ENCODE measurements at regions not wholly inside any gene's neighbourhood (a gene's known extent, or its start where the extent isn't known, plus 50 kb on each side); places are given as distances from the start of the nearest gene placed in this dataset.

GRCh38 chr3:99418209-99418635 lies 220.2 kb upstream of the COL8A1 start:
- TF ChIP-seq CSDC2 (CRISPR knock-in tag; IDR thresholded peaks at IDR 0.05) (no peak), OSR1 (CRISPR knock-in tag; IDR thresholded peaks at IDR 0.05) (no peak), CREB5 (CRISPR knock-in tag; IDR thresholded peaks at IDR 0.05; ENCODE audit: low read depth) (no peak), CSRNP3 (CRISPR knock-in tag; IDR thresholded peaks at IDR 0.05) (no peak), POU6F1 (CRISPR knock-in tag; IDR thresholded peaks at IDR 0.05; ENCODE audit: borderline replicate concordance, low read depth) (no peak), RARB (CRISPR knock-in tag; IDR thresholded peaks at IDR 0.05) (no peak), PATZ1 (CRISPR knock-in tag; IDR thresholded peaks at IDR 0.05; ENCODE audit: borderline replicate concordance) (no peak)

Data from SK-N-SH treated with all-trans-retinoic acid at 6 μM for 48 hours (cell line).